ENCODE measurements at regions not wholly inside any gene's neighbourhood (a gene's known extent, or its start where the extent isn't known, plus 50 kb on each side); places are given as distances from the start of the nearest gene placed in this dataset.
"Not testable (repeated sequence)": the region's sequence is repeated elsewhere in the genome, so short reads cannot be mapped to it uniquely, and the experiment has no call there.

DNA sequence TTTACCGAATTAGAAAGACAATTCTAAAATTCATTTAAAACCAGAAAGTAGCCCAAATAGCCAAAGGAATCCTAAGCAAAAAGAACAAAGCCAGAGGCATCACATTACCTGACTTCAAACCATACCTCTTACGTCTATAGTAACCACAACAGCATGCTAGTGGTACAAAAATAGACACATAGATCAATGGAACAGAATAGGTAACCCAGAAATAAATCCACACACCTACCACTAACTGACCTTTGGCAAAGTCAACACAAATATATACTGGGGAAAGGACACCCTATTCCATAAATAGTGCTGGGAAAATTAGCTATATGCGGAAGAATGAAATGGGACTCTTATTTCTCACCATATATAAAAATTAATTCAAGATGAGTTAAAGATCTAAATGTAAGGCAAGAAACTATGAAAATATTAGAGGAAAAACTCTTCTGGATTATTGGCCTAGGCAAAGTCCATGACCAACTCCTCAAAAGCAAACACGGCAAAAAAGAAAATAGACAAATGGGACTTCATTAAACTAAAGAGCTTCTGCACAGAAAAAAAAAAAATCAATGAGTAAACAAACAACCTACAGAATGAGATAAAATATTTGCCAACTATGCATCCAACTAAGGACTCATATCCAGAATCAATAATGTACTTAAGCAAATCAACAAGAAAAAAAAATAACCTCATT is 568.9 kb downstream of the SOX5 start:
- Histone ChIP-seq H3K27ac (no peak overlapping the region), H4K20me1 (no peaks in the 10 kb centered on the region), H3K4me1 (no peaks in the 10 kb centered on the region), H3K9ac (no peak overlapping the region), H3K27me3 (no peaks in the 10 kb centered on the region), H3K4me2 (no peak overlapping the region), H3K4me3 (no peak overlapping the region), H3K9me3 (replicated peaks in 1 of 11) (peaks cover 7 to 30% (median 17%) of the 10 kb centered on the region in 11 experiments; a peak in 15 of 22 replicates), H3K36me3 (no peaks in the 10 kb centered on the region)
- no peak for TF ChIP-seq Cebpa-rat (IDR thresholded peaks at IDR 0.05)

DNA sequence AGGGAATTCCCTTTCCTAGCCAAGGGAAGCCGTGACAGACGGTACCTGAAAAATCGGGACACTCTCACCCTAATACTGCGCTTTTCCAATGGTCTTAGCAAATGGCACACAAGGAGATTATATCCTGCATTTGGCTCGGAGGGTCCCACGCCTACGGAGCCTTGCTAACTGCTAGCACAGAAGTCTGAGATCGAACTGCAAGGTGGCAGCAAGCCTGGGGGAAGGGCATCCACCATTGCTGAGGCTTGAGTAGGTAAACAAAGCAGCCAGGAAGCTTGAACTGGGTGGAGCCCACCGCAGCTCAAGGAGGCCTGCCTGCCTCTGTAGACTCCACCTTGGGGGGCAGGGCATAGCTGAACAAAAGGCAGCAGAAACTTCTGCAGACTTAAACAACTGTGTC is 560.6 kb downstream of the SOX5 start:
- H3K4me3 ChIP-seq, H3K4me1 ChIP-seq, H3K4me2 ChIP-seq: not testable (repeated sequence)

DNA sequence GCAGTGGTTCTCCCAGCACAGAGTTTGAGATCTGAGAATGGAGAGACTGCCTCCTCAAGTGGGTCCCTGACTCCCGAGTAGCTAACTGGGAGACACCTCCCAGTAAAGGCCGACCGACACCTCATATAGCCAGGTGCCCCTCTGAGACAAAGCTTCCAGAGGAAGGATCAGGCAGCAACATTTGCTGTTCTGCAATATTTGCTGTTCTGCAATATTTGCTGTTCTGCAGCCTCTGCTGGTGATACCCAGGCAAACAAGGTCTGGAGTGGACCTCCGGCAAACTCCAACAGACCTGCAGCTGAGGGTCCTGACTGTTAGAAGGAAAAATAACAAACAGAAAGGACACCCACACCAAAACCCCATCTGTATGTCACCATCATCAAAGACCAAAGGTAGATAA is 560.2 kb downstream of the SOX5 start:
- H3K9me3 ChIP-seq (replicated peaks in 1 of 11); H3K9ac ChIP-seq; H3K36me3 ChIP-seq; H3K27me3 ChIP-seq; H3K4me2 ChIP-seq; H3K27ac ChIP-seq; H3K4me1 ChIP-seq; H4K20me1 ChIP-seq; H3K4me3 ChIP-seq: not testable (repeated sequence)

More for the DNA sequence above, 560.6 kb downstream of the SOX5 start:
- not testable (repeated sequence) for H4K20me1 ChIP-seq; H3K27ac ChIP-seq; H3K36me3 ChIP-seq; H3K9me3 ChIP-seq (replicated peaks in 1 of 11); H3K27me3 ChIP-seq; H3K9ac ChIP-seq

DNA sequence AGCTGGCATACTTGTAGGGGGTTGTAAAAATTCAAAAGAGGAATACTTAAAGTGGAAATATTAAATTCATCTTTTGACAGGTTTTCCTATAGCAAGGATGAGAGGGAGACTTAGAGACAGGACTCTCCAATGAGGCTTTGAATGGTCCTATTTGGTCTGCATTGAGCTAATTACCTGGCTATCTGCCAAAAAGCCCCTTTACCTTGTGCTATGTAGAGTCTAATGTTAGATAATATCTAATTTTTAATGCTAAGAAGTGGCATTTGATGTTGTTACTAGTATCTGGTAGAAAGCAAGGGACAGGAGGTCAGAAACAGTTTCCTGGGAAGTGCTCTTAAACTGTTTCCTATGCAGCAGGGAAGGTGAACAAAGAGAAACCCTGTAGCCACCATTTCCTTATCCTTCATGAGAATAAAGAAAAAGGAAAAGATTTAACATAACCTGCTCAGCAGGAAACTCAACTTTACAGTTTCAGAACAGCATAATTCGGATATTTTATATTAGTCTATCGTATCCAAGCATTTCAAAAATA is 550.0 kb downstream of the SOX5 start:
- H3K27ac ChIP-seq = no peak overlapping the region
- no peaks in the 10 kb centered on the region; a peak in 1 of 22 replicates for H3K9me3 ChIP-seq (replicated peaks in 1 of 11)
- no peak for TF ChIP-seq Cebpa-rat (IDR thresholded peaks at IDR 0.05)
- no peaks in the 10 kb centered on the region for H4K20me1 ChIP-seq
- no peaks in the 10 kb centered on the region for H3K27me3 ChIP-seq
- H3K9ac ChIP-seq = no peak overlapping the region
- no peak overlapping the region for H3K4me2 ChIP-seq
- H3K36me3 ChIP-seq = no peaks in the 10 kb centered on the region
- no peak overlapping the region for H3K4me3 ChIP-seq
- H3K4me1 ChIP-seq = no peaks in the 10 kb centered on the region

DNA sequence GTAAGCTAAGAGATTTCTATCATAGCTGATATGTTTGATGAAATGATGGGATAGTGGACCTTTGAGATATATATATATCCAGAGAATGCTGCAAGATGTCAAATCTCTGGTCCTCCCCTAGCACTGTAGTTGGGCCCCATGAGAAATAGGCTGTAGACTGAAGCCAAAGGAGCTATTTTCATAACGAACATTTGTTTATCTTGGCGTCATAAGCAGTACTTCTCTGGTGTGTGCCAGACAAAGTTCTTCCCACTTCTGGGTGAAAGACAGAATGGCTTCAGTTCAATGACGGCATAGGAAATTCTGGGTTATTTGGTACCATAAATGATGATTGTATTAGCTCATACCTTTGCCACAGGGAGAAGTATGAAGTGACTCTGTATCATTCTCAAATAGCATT is 534.3 kb downstream of the SOX5 start:
- Histone ChIP-seq H3K27me3 (no peaks in the 10 kb centered on the region), H3K27ac (no peak overlapping the region), H3K9ac (no peak overlapping the region), H3K4me3 (no peak overlapping the region), H3K36me3 (no peaks in the 10 kb centered on the region), H3K4me1 (no peaks in the 10 kb centered on the region), H4K20me1 (no peaks in the 10 kb centered on the region), H3K9me3 (replicated peaks in 1 of 11) (no peaks in the 10 kb centered on the region), H3K4me2 (no peak overlapping the region)
- TF ChIP-seq Cebpa-rat (IDR thresholded peaks at IDR 0.05) = no peak

DNA sequence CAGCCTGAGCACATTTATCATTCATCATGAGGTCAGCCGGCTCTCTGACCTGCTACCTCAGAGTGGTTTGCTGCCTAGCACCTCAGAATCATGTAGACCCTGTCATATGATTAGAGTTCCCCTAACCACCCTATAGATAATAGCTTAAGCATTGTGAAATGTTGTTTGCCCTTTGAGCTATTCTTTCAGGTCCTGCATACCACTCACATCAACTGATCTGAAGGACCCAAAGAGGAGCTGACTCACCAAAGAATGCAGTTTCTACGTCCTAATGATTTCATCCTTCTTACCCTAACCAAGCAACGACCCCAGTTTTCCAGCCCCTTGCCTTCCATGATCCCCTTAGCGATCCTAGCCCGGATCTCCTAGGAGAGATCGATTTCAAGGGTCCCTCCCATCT is 527.9 kb downstream of the SOX5 start:
- no peaks in the 10 kb centered on the region for H3K27me3 ChIP-seq
- no peak for TF ChIP-seq Cebpa-rat (IDR thresholded peaks at IDR 0.05)
- no peaks in the 10 kb centered on the region for H4K20me1 ChIP-seq
- H3K4me2 ChIP-seq = no peak overlapping the region
- no peaks in the 10 kb centered on the region for H3K36me3 ChIP-seq
- H3K27ac ChIP-seq = no peak overlapping the region
- H3K4me1 ChIP-seq = no peaks in the 10 kb centered on the region
- no peaks in the 10 kb centered on the region for H3K9me3 ChIP-seq (replicated peaks in 1 of 11)
- no peak overlapping the region for H3K9ac ChIP-seq
- H3K4me3 ChIP-seq = no peak overlapping the region

DNA sequence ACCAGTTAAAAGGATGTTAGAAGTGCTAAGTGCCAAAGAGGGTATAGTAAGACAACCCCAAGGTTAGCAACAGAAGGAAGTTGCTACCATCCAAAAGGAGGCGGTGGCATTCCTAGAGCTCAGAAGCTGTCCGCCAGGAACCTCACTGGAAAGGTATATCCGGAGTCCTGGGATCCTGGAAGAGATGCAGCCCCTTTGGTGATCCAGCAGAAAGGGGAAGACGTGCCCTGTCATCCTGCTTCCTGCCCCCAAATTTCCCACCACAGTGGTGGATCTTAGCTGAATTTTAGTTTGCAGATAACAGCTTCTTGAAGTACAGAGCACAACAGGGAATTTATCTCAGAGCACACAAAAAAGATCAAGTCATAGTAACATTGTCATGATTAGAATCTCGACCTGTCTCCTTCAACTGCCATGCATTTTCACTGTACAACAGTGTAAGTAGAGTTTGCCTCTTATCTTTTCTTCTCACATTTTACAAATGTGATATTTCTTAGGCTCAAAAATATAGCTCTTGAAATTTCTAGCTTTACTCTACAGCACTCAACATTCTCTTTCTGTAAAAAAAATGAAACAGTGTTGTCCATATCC is 526.3 kb downstream of the SOX5 start:
- no peak overlapping the region for H3K4me2 ChIP-seq

DNA sequence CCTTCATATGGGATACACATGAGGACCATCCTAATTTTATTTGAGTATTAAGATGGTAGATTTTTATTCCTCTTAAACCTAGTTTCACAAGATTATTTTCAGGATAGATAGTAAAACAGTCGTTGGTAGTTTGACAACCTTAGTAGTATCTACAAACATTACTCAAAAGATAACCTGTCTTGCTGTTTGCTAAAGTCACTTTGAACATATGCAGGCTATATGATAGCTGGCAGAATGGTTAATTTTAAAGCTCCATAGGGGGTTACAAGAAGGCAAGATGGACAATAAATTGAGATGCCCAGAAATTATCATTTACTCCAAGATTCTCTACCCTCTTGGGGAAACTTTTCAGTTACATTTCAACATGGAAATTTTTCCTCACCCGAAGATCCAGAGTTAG is 525.7 kb downstream of the SOX5 start:
- no peaks in the 10 kb centered on the region for H4K20me1 ChIP-seq

More for the DNA sequence above, 526.3 kb downstream of the SOX5 start:
- no peak overlapping the region for H3K9ac ChIP-seq
- H3K4me3 ChIP-seq = no peak overlapping the region
- no peaks in the 10 kb centered on the region for H3K36me3 ChIP-seq
- no peak overlapping the region for H3K27ac ChIP-seq
- no peaks in the 10 kb centered on the region for H3K27me3 ChIP-seq
- no peak for TF ChIP-seq Cebpa-rat (IDR thresholded peaks at IDR 0.05)
- H3K4me1 ChIP-seq = no peaks in the 10 kb centered on the region
- no peaks in the 10 kb centered on the region for H4K20me1 ChIP-seq
- H3K9me3 ChIP-seq (replicated peaks in 1 of 11) = no peaks in the 10 kb centered on the region

DNA sequence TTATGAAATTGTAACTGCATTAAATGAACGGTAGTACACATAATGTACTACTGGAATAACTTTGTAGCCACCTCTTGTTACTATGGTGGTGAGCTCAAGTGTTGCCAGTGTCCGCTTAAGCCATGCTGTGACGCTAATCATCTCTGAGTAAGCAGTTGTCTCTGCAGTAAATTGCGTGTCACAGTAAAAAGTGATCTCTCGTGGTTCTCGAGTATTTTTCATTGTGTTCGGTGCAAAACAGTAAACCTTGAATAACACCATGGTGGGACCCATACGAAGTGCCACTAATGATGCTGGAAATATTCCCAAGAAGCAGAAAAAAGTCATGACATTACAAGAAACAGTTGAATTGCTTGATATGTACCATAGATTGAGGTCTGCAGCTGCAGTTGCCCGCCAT is 524.8 kb downstream of the SOX5 start:
- Histone ChIP-seq H3K27me3 (no peaks in the 10 kb centered on the region), H3K27ac (no peak overlapping the region), H4K20me1 (no peaks in the 10 kb centered on the region), H3K36me3 (no peaks in the 10 kb centered on the region), H3K4me3 (no peak overlapping the region), H3K9me3 (replicated peaks in 1 of 11) (no peaks in the 10 kb centered on the region), H3K9ac (no peak overlapping the region), H3K4me1 (no peaks in the 10 kb centered on the region), H3K4me2 (no peak overlapping the region)
- no peak for TF ChIP-seq Cebpa-rat (IDR thresholded peaks at IDR 0.05)

More for the DNA sequence above, 525.7 kb downstream of the SOX5 start:
- no peak overlapping the region for H3K9ac ChIP-seq
- TF ChIP-seq Cebpa-rat (IDR thresholded peaks at IDR 0.05) = no peak
- no peak overlapping the region for H3K27ac ChIP-seq
- no peak overlapping the region for H3K4me3 ChIP-seq
- H3K4me2 ChIP-seq = no peak overlapping the region
- H3K27me3 ChIP-seq = no peaks in the 10 kb centered on the region
- H3K9me3 ChIP-seq (replicated peaks in 1 of 11) = no peaks in the 10 kb centered on the region
- no peaks in the 10 kb centered on the region for H3K36me3 ChIP-seq
- no peaks in the 10 kb centered on the region for H3K4me1 ChIP-seq

DNA sequence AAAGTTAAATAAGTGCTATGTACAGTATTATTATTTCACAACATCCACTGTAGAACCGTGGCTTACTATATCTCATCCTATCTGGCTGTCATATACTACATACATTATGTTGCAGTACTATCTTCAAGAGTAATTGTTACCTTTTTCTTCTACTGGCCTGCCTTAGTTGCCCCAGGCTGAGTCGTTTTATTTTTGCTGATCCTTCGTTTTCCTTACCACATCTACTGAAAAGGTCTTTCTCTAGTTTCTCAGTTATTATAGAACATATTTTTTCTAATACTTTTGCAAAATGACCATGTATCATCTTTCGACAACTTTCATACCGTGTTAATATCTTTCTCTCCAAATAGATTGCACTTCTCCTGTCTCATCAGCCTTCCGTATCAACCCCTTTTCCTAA is 523.1 kb downstream of the SOX5 start:
- no peak for TF ChIP-seq Cebpa-rat (IDR thresholded peaks at IDR 0.05)
- H3K27me3 ChIP-seq = no peaks in the 10 kb centered on the region
- H3K27ac ChIP-seq = no peak overlapping the region
- H3K4me3 ChIP-seq = no peak overlapping the region
- no peak overlapping the region for H3K9ac ChIP-seq
- no peaks in the 10 kb centered on the region for H4K20me1 ChIP-seq
- H3K4me1 ChIP-seq = no peaks in the 10 kb centered on the region
- H3K9me3 ChIP-seq (replicated peaks in 1 of 11) = no peaks in the 10 kb centered on the region
- no peak overlapping the region for H3K4me2 ChIP-seq
- H3K36me3 ChIP-seq = no peaks in the 10 kb centered on the region

All from BLaER1 treated with 17β-estradiol and CSF1 and Interleukin-3, amounts not matched to agents 10 nM and 100 nM (cell line).